Vagina (tissue), 2 donors: ENCODE measurements at regions not wholly inside any gene's neighbourhood (a gene's known extent, or its start where the extent isn't known, plus 50 kb on each side); places are given as distances from the start of the nearest gene placed in this dataset.

Experiments used
- CTCF ChIP-seq, 3 experiments: fragments of 450-650 bp in 2 of 3; fragments of 200-600 bp in 1 of 3; sonication (generic) in 1 of 3; IDR thresholded peaks; one replicate each; pipeline ENCODE4 v1.5.1; 2017 to 2019; ENCODE audit warnings: antibody characterized with exemption in 3 of 3, mild to moderate bottlenecking in 2 of 3, moderate library complexity in 2 of 3
- POLR2AphosphoS5 ChIP-seq, 2 donors: sonication (generic); formaldehyde crosslinking; IDR thresholded peaks; one replicate each; pipeline ENCODE4 v1.9.0; 2017; ENCODE audit warnings: antibody characterized with exemption in 2 of 2, mild to moderate bottlenecking in 2 of 2, low read depth in 1 of 2; ENCODE audit not compliant: insufficient read depth in 1 of 2

GRCh38 chr17:33858682-33859081 is 396.4 kb upstream of the CCL2 start:
- TF ChIP-seq POLR2AphosphoS5 (IDR thresholded peaks at IDR 0.05; ENCODE audit: insufficient read depth in 1 of 2, low read depth in 1 of 2) (no peak), CTCF (IDR thresholded peaks at IDR 0.05) (no peak)
